HPDE6-E6E7 (cell line): ENCODE measurements at regions not wholly inside any gene's neighbourhood (a gene's known extent, or its start where the extent isn't known, plus 50 kb on each side); places are given as distances from the start of the nearest gene placed in this dataset.

Source experiments
- DNase-seq: peaks from one replicate; pipeline ENCODE4 v3.0.0; 2011; ENCODE audit warnings: missing footprints; ENCODE audit errors: extremely low spot score

DNA sequence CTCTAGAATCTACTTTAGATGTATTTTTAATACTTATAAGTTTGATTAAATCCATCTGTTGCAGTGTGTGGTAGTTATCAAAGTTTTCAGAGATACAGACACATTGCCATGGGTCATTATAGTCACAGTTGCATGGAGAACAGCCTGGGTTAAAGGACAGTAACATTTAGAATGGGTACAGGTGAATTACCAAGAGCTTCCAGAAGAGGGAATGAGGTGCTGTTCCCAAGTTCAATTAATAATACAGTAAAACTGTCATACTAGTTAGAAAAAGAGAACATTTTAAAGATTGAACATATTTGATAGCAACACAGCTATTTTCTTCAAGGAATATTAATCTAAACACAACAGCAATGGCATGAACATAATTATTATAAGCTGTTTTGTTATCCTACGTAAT is 322.6 kb upstream of the SLC10A2 start:
- DNase-seq, result no peak

DNA sequence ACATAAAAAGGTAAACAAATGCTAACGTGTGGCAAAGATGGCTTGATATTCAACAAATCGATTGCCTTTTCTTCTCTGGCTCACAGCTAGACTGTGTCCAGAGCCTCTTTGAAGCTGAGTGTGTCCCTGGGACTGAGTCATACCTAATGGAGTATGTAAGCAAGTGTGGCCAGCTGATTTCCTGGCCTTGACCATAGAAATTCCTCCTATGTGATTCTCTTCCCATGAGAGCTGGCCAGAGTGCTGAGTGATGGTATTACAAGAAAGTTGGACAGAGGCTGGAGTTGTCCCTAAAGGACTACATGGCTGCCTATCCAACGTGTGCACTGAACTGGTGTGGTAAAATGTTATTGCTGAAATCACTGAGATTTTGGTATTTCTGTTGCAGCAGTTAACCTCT is 320.1 kb upstream of the SLC10A2 start:
- DNase-seq, result peak; percentile 5

DNA sequence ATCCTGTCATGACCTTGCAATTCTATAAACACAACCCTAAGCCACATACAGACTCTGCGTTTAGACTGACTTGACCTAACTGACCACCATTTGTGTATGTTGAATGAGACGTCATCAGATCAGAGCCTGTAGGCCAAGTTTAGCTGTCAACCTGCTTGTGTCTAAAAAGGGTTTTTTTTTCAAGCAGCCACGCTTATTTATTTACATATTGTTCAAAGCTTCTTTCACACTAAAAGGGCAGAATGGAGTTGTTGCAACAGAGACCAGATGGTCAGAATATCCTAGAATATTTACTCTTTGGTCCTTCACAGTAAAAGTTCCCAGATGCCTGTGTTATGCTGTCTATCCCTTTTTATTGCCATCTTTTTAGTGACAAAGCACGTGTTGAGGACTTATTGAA is 307.7 kb upstream of the SLC10A2 start:
- DNase-seq, result no peak

DNA sequence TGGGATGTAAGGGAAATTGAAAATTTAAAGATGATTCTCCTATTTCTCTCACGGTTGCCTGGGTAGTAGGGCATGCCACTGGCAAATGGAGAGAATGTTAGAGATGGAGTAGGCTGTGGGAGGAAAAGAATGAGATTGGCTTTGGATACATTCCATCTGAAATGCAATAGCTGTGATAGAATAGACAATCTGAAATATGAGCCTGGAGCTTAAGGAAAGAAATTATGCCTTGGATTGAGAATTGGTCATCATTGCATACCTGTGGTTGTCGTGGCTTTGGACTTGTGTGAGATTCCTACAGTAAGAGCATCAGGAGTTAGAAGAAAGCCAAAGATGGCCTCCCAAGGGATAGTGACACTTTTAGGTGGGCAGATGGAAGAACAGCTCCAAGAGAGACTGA is 305.1 kb upstream of the SLC10A2 start:
- DNase-seq, result no peak

DNA sequence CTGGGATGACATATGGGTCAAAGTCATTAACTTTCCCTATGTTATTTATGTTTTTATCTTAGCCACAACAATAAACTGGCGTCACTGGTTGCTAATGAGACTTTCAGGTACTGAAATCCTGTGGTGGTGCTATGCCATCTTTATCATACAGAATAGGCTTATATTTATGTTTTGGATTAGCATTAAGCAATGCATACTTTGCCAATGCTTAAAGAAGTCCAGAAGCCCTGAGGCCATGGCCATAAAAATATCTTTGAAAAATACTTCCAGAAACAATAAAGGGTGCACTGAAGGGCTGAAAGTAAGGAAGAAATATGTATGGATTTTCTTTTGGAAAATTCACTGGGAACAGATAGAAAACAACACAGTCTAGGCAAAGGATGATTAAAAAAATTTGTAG is 304.6 kb upstream of the SLC10A2 start:
- DNase-seq, result no peak

DNA sequence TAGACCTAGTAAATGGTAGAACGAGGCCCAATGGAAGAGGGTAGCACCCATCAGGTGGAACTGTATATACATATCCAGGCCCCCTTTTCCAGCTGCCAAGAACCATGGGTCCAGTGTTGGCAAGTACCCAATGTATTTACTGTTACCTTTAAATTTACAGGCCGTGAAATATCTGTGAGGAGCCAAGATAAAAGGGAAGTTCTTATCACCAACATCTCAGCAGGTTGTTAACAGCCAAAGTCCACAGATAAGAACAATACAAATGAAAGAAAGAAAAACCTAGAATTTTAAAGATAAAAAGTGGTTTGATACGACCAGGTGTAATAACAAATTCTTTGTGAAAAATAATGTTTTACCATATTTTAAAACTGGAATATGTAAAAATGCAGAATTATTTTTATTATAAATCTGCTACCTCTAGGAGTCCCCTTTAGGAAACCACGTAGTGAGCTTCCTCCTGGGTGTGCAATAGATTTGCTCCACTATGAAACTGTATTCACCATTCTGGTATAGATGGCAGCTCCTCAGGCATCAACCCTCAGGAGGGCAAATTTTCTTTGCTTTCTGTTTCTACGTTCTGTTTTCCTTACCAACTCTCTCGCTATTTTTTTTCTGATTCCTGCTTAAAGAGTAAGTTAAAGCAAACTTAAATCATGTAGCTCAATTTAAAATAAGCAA is 292.2 kb upstream of the SLC10A2 start:
- no peak for DNase-seq

DNA sequence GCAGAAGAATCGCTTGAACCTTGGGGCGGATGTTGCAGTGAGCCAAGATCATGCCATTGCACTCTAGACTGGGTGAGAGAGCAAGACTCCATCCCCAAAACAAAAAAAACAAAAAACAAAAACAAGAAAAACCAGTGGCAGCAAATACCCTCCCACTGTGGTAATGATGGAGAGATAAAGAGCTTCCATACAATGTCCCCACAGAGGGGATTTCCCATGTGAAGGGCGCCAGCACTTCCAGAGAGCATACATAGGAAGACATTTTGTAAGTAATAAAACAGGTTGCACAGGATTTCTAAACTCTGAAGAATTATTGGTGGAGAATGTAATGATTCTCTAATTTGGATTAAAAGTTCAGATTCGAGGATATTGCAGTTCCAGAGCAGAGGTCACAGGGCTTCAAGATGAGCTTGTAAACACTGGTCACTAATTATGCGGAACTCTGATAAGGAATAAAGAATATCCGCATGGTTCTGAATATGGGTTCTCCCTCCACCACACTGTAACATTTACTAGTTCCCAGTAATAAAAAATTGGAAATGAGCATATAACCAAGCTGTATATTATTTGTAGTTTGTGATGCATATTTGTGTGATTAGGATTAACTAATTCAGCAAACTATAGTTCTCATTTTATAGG is 290.1 kb upstream of the SLC10A2 start:
- no peak for DNase-seq

DNA sequence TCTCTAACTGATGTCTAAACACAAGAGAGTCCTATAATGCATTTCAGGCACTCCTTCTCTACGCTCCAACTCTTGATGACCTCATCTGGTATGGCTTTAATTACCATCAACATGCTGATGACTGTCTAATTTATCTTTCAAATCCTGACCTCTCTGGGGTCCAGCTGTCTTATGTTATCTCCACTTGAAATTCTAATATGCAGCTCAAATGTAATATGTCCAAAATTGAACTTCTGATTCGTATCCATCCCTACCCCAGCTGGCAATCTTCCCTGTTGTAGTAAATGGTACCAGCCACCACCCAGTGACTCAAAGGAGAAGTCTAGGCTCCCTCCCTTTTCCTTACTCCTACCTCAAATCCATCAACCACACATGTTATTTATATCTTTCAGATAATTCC is 288.0 kb upstream of the SLC10A2 start:
- no peak for DNase-seq

DNA sequence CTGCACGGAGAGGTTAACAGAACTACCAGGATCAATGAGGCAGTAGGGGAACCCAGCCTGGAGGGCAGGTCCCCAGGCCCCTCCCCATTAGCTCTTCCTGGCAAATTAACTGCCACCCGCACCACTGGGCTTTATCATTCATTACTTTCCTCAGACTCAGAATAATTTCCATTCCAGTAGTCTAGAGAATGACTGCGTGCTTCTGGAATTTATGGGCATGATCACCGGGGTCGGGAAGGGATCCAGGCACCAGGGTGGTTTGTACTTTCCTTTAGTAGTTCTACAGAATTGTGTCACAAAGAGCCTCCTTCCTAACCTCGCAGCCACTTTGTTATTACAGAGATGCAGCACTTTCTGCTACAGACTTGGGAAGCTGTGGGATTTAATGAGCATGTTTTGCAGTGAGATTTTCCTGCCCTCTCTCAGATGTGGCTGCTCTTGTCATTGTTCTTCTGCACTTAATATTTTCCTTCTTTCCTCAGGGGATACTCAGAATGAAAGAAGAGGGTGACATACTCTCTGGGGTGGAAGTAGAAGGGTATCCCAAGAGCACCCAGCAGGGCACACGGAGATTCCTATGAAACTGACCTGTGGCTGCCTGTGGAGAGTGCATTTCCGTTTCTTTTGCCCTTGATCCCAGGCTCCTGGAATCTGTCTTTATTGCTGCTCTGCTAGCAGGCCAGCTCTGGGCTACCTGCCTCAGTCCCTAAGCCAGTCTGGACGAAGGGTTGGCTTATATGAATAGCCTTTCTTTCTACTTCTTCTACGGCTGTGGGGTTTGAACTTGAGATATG is 285.0 kb upstream of the SLC10A2 start:
- no peak for DNase-seq

DNA sequence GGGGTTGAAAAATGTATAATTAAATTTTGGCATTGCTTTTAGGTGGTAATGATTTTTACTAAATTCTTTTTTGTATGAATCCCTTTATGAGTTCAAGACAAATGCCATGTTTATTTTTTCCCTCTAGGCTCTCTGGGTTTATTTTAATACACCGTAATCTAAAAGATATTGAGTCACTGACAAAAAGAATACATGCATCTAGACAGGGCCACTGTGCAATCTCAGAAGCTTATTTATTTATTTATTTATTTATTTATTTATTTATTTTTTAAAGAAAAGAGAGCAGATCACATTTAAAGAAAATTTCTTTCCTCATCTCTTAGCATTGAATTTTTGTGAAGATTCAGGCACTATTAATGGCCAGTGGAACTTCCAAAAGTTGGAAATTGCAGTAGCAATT is 283.9 kb upstream of the SLC10A2 start:
- DNase-seq, result no peak

DNA sequence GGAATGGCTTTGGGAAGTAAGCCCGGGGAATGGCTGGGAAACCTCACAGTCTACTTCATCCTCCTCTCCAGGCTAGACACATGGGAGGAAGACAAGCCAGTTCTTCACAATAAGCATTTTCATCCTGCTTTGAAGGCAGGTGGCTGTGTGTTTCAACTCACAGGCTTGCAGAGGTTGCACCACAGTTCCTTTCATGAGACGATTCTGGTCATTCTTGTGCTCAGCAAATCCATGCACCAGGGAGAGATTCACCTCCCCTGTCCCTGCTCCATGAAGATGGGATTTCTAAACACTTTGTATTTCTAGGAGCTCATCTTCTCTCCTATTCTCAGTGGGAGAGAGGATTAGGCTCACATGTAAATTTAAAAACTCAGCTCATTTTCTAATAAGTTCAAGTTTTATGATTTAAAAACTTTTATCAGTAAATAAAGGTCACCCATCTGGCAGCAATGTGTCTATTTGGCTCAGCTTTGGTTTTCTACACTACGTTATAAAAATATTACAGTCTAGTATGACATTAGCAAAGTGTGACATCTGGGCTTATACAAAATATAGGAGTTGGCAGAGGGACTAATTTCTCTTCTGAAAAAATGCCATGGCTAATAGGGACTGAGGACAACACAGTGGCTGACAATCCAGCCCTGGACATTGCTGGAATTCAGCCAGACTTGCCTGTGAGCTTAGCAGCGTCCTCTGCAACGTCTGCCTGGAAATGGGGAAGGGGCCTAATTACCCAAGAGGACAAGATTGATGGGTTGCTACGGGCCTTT is 283.2 kb upstream of the SLC10A2 start:
- DNase-seq, result no peak

DNA sequence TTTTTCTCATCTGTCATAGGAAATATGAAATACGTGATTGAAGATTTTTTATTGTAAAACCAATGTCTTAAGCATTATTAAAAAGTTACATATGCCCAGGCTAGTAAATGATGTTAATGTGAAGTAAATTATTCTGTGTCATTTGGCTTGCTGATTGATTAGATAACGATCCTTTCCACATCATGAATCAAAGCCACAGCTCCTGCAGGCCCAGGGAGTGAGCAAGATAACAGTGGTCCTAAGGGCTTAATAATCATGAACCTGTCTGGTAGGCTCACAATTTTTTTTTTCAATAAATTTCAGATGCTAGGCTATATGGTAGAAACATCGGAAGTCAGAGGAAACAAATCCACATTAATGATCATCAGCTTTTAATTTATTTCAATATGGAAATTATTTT is 269.0 kb upstream of the SLC10A2 start:
- no peak for DNase-seq

DNA sequence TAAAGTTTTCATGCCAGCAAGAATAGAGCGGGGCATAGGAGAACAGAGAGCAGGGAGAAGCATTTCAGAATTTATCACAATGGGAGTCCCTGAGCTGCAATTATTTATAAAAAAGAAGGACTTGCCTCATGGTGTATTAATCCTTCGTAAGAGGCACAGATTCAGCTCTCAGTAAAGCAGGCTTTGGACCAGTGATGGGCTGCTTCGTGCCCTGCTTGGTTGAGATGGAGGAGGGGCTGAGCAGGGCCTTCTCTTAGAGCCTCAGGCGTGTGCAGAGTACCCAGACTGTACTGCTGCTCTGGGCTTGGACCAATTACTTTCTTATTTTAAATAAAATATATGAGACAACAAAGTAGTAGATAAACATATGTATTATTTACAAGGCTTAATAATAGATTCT is 265.7 kb upstream of the SLC10A2 start:
- DNase-seq, result no peak

DNA sequence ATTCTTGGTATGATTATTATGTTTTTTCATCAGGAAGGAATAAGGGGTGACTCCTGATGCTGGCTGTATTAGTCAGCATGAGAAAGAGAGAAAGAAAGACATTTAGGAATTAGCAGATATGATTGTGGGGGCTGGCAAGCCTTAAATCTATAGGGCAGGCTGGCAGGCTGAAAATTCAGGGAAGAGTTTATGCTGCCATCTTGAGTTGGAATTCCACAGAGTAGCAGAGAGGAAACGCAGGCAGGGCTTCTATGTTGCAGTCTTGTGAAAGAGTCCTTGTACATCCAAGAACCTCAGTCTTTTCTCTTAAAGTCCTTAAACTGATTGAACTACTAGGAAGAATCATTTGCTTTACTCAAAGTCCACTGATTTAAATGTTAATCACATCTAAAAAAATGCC is 262.7 kb upstream of the SLC10A2 start:
- DNase-seq, result no peak

DNA sequence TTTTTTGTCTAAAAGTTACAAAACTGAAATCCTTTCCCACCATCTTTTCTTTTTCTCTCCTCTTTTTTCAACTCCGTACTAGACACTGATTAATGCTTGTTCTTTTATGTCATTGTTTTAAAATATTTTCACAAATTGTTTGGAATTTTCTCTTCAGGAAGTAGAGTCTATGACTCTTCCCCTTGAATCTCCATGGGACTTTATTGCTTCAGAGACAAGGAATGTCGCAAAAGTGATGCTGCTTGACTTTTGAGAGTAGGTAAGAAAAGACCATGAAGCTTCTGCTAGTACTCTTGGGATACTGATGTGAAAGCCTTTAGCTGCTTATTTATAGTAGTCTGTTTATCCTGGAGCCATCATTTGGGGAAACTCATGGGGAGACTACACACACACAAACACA is 260.1 kb upstream of the SLC10A2 start:
- no peak for DNase-seq

DNA sequence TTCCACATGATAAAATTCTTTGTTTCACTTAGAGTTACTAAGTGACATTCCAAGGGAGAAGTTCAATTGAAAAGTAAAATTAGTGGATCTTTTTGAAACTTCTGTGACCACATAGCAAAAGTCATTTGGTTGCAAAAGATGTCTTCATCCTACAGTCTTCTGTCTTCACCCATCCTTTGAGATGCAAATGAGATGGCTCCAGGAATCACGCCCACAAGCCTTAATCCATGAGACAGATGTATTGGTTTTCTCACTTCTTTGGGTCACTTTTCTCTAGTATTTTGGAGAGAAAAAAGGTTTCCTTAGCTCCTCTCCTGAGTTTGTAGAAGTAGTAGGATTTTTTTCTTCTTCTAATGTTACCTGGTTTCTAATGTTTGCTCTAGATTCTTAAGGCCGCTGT is 259.5 kb upstream of the SLC10A2 start:
- DNase-seq, result no peak

DNA sequence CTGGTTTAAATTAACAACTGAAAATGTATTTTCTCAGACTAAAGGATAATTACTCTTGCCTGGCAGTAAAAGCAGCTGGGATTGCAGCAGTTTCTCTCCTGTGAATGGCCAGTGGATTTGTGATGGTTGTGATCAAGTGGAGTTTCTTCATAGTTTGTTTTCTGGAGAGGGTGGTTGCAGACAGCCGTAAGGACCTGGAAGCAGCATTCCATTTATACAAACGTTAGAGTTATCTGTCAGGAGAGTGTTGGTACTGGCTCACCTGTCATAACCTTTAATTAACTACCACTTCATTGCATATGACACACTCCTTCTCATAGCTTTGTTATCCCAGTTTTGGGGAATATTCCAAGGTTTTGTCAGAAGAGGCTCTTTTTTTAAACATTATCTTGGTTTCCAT is 258.4 kb upstream of the SLC10A2 start:
- DNase-seq, result no peak

DNA sequence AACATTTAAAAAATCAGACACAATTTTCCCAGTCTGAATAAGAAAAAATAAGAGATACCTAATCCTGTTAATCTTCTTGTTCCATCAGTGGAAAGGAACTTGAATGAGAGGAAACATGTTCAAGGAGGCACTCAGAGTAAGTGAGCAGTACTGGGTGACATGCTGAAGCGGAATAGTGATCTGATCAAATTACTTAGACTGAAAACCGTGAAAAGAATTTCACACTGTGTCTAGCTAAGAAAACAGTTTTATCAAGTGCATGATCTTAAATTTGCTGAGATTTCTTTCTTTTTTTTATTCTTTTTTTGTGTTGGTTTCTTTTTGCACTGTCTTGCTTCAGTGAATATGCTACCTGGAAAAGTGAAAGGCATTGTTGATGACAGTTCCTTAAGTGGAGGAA is 249.5 kb upstream of the SLC10A2 start:
- DNase-seq, result no peak

DNA sequence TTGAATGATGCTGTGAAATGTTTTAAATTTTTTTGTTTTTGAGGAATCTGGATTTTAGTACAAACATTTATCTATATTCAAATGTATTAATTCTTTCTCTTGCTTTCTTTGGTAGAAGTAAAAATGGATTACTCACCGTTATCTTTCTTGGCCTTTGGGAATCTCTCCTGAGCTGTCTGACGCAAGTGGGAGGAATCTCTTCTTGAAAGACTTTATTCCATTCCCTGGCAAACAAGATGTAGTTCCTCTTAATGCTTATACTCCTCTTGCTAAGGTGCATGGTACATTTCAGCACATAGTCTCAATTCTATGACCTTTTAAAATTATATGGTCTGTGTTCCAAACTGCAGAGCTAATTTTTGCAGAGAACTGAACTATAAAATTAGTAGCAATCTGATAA is 246.2 kb upstream of the SLC10A2 start:
- DNase-seq, result no peak

DNA sequence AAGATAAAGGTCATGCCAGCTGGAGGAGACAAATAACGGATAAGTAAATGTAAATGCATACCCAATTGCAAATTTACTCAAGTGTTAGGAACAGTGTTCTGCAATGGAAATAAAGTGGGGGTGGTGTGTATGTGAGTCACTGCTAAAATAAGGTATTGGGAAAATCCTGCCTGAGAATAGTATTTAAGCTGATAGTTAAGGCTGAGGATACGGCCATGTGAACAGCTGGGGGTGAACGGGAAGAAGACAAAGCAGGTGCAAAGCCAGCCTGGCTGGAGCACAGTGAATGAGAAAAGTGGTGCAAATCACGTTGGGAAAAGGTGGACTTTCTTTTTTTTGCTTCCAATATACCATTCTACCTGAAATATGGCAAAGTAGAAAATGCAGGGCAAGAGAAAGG is 242.4 kb upstream of the SLC10A2 start:
- no peak for DNase-seq

DNA sequence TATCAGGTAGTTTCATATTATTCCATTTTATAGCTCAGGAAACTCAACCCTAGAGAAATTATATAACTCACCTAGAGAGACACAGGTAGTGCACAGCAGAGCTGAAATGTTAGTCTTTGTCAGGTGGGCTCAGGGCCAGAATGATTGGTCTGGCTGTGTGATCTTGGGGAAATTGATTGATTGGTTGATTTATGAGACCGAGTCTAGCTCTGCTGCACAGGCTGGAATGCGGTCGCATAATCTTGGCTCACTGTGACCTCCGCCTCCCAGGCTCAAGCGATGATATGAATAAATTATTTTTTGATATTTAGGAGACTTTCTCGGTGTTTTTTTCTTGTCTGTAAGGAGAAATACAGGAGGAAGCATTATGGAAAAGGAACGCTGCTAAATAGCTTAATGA is 239.9 kb upstream of the SLC10A2 start:
- no peak for DNase-seq

DNA sequence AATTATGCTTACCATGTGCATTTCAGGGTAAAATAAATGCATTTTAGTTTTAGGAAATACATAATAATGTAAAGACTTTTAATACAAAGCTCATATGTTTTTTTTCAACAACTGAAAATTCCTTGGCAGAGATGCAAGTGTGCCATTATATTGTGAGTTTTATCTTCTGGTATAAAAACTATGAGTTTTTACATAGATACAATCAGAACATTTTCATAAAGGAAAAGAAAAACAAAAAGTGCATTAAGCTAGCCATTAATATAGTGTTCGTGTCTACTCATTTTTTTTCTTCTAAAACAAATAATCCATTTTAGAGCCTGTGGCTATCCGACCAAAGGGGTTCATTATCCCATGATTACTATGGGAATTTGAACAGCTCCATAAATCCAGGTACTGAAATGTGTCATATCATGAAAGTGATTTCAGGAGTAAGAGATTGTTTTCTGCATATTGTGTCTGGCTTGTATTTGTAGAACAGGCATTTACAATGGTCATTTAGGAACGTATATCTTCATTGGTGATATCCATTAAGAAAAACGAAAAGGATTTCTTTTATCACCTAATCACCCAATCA is 236.9 kb upstream of the SLC10A2 start:
- DNase-seq, result no peak
